MCF 10A (cell line): ENCODE measurements at regions not wholly inside any gene's neighbourhood (a gene's known extent, or its start where the extent isn't known, plus 50 kb on each side); places are given as distances from the start of the nearest gene placed in this dataset.
"Not testable (repeated sequence)": the region's sequence is repeated elsewhere in the genome, so short reads cannot be mapped to it uniquely, and the experiment has no call there.

Experiments
- BruUV-seq: library from RNA; stranded (reverse); fragments of 400-500 nt; replicated peaks from 2 replicates; lab custom pipeline; 2021; lab: Mats Ljungman, UMichigan
- CTCF ChIA-PET: fragments of 300-600 bp; sonication (Branson Sonifier 250); formaldehyde crosslinking; extraction: SDS; loops from one replicate; lab custom pipeline; 2021; ENCODE audit warnings: antibody characterized with exemption, inconsistent platforms; lab: Yijun Ruan, JAX
- POLR2A ChIA-PET: fragments of 300-600, 350-650 bp; sonication (Branson Sonifier 250); formaldehyde crosslinking; extraction: SDS; loops from one replicate; lab custom pipeline; 2020; ENCODE audit warnings: antibody characterized with exemption, inconsistent platforms; lab: Yijun Ruan, JAX
- DNase-seq: peaks from one replicate; pipeline ENCODE4 v3.0.0-alpha.2; 2018; ENCODE audit not compliant: unreplicated experiment
- H3K27ac Mint-ChIP-seq: one replicate; pipeline ENCODE4 v1.8.0; 2022; ENCODE audit warnings: mild to moderate bottlenecking, low read depth, mixed read lengths; ENCODE audit not compliant: unreplicated experiment
- H3K27me3 Mint-ChIP-seq: one replicate; pipeline ENCODE4 v1.8.0; 2022; ENCODE audit warnings: mixed read lengths; ENCODE audit not compliant: insufficient read depth, unreplicated experiment
- H3K36me3 Mint-ChIP-seq: one replicate; pipeline ENCODE4 v1.8.0; 2022; ENCODE audit warnings: mild to moderate bottlenecking, moderate library complexity, mixed read lengths; ENCODE audit not compliant: insufficient read depth, unreplicated experiment
- H3K4me1 Mint-ChIP-seq: one replicate; pipeline ENCODE4 v1.8.0; 2022; ENCODE audit warnings: mixed read lengths; ENCODE audit not compliant: insufficient read depth, unreplicated experiment
- H3K4me3 Mint-ChIP-seq: one replicate; pipeline ENCODE4 v1.8.0; 2022; ENCODE audit warnings: mild to moderate bottlenecking, moderate library complexity, mixed read lengths; ENCODE audit not compliant: unreplicated experiment
- H3K9me3 Mint-ChIP-seq: one replicate; pipeline ENCODE4 v1.8.0; 2022; ENCODE audit warnings: mixed read lengths; ENCODE audit not compliant: unreplicated experiment
- CTCF ChIP-seq: fragments of 200-600 bp; IDR thresholded peaks from one replicate; pipeline ENCODE4 v1.8.0; 2022; ENCODE audit warnings: antibody characterized with exemption, mild to moderate bottlenecking; ENCODE audit not compliant: unreplicated experiment
- intact Hi-C: fragments of 100-400 bp; cut with micrococcal nuclease; formaldehyde crosslinking; loops from 2 replicates; pipeline ENCODE4 v1.14.1; 2022

GRCh38 chrX:44058339-44058738 is 85.1 kb upstream of the NDP start:
- H3K27me3 Mint-ChIP-seq: peaks cover 65% of the 10 kb centered on the region

GRCh38 chrX:44055638-44056037 is 82.4 kb upstream of the NDP start:
- CTCF ChIA-PET: interaction anchor here (0.6 to 0.7 kb wide), 2 partner anchors 53 to 531 kb away, joined by 3 read pairs; no protein-coding TSS in a partner anchor
- no peak for DNase-seq
- Mint-ChIP-seq H3K27ac (no peak overlapping the region), H3K27me3 (peaks cover 47% of the 10 kb centered on the region), H3K4me1 (no peaks in the 10 kb centered on the region), H3K9me3 (no peaks in the 10 kb centered on the region), H3K4me3 (no peak overlapping the region), H3K36me3 (no peaks in the 10 kb centered on the region)
- intact Hi-C loops: no loop called here
- no peak for TF ChIP-seq CTCF
- POLR2A ChIA-PET: interaction anchor here (1.2 kb wide), 1 partner anchor 11 kb away, joined by 3 read pairs; no protein-coding TSS in a partner anchor
- BruUV-seq: no TSS peak

More at GRCh38 chrX:44058339-44058738, 85.1 kb upstream of the NDP start:
- Mint-ChIP-seq H3K4me1 (peaks cover 5% of the 10 kb centered on the region), H3K9me3 (no peaks in the 10 kb centered on the region), H3K36me3 (no peaks in the 10 kb centered on the region), H3K27ac (no peak overlapping the region), H3K4me3 (no peak overlapping the region)
- no TSS peak for BruUV-seq
- TF ChIP-seq CTCF: no peak
- POLR2A ChIA-PET: no interaction called here
- no peak for DNase-seq
- intact Hi-C loops: no loop called here
- CTCF ChIA-PET: interaction anchor here (1.5 kb wide), 1 partner anchor 186 kb away, joined by 4 read pairs; no protein-coding TSS in a partner anchor

GRCh38 chrX:44054863-44055601 is 81.8 kb upstream of the NDP start:
- ChIA-PET POLR2A (interaction anchor here (1.2 kb wide), 1 partner anchor 12 kb away, joined by 3 read pairs; no protein-coding TSS in a partner anchor), CTCF (interaction anchor here (0.5 to 0.6 kb wide), 2 partner anchors 52 to 1615 kb away, joined by 3 read pairs; no protein-coding TSS in a partner anchor)
- no peaks in the 10 kb centered on the region for H3K36me3 Mint-ChIP-seq
- intact Hi-C loops: no loop called here
- no peak overlapping the region for H3K4me3 Mint-ChIP-seq
- H3K27me3 Mint-ChIP-seq: peaks cover 45% of the 10 kb centered on the region
- TF ChIP-seq CTCF: no peak
- H3K27ac Mint-ChIP-seq: no peak overlapping the region
- peaks cover 2% of the 10 kb centered on the region for H3K9me3 Mint-ChIP-seq
- no peak for DNase-seq
- BruUV-seq: no TSS peak
- no peaks in the 10 kb centered on the region for H3K4me1 Mint-ChIP-seq

GRCh38 chrX:44045106-44045505 is 71.9 kb upstream of the NDP start:
- H3K9me3 Mint-ChIP-seq, DNase-seq, BruUV-seq, H3K27ac Mint-ChIP-seq, CTCF ChIA-PET, H3K4me1 Mint-ChIP-seq, H3K36me3 Mint-ChIP-seq, POLR2A ChIA-PET, H3K4me3 Mint-ChIP-seq, intact Hi-C loops: not testable (repeated sequence)
- H3K27me3 Mint-ChIP-seq: peaks cover 18% of the 10 kb centered on the region
